Activated T-helper 2 cell treated with anti-CD3 and anti-CD28 coated beads, Interferon-gamma antibody, Interleukin-2, Interleukin-4, amounts not matched to agents 10 μg/mL and 5 μg/mL and 100 μg/mL, durations not matched to agents 14 hours and 24 hours and 36 hours (primary cell): ENCODE measurements at regions not wholly inside any gene's neighbourhood (a gene's known extent, or its start where the extent isn't known, plus 50 kb on each side); places are given as distances from the start of the nearest gene placed in this dataset.
"Not testable (repeated sequence)": the region's sequence is repeated elsewhere in the genome, so short reads cannot be mapped to it uniquely, and the experiment has no call there.

Source experiments
- DNase-seq: peaks from one replicate; pipeline ENCODE4 v3.0.0; 2021; ENCODE audit warnings: low spot score
- H3K27ac Mint-ChIP-seq: one replicate; pipeline ENCODE4 v1.8.0; 2021; ENCODE audit warnings: mixed read lengths
- H3K27me3 Mint-ChIP-seq: one replicate; pipeline ENCODE4 v1.8.0; 2021; ENCODE audit warnings: low read depth, mixed read lengths
- H3K36me3 Mint-ChIP-seq: one replicate; pipeline ENCODE4 v1.8.0; 2021; ENCODE audit warnings: low read depth, mixed read lengths
- H3K4me1 Mint-ChIP-seq: one replicate; pipeline ENCODE4 v1.8.0; 2021; ENCODE audit warnings: low read depth, mixed read lengths
- H3K4me3 Mint-ChIP-seq: one replicate; pipeline ENCODE4 v1.8.0; 2021; ENCODE audit warnings: low read depth, mild to moderate bottlenecking, moderate library complexity, mixed read lengths
- H3K9me3 Mint-ChIP-seq: one replicate; pipeline ENCODE4 v1.8.0; 2021; ENCODE audit warnings: mixed read lengths
- intact Hi-C: fragments of 100-400 bp; cut with micrococcal nuclease; formaldehyde crosslinking; loops from one replicate; pipeline ENCODE4 v1.15.1; 2023

DNA sequence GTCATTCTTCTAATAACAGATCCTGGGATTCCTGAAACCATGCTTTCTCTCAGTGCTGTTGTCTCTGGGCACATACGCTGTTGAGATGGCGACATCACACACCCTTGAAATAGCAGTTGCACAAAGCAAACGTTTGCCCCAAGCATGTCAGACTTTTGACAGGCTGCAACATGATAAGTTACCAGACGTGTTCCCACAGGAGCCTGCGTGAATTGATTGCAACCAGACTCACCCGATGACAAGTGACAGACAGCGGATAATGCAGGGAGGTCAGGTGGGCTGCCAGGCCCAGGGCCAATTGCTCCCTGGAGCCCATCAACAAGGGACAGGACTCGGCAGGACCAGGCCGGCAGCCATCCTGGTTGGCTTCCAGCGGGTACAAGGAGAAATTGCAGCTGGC lies 310.9 kb downstream of the SIPA1L2 start:
- intact Hi-C loops: no loop called here
- no peaks in the 10 kb centered on the region for H3K4me1 Mint-ChIP-seq
- DNase-seq: no peak
- H3K9me3 Mint-ChIP-seq: no peaks in the 10 kb centered on the region
- H3K27me3 Mint-ChIP-seq: peaks cover 7% of the 10 kb centered on the region
- H3K27ac Mint-ChIP-seq: no peak overlapping the region
- H3K36me3 Mint-ChIP-seq: no peaks in the 10 kb centered on the region
- no peak overlapping the region for H3K4me3 Mint-ChIP-seq

DNA sequence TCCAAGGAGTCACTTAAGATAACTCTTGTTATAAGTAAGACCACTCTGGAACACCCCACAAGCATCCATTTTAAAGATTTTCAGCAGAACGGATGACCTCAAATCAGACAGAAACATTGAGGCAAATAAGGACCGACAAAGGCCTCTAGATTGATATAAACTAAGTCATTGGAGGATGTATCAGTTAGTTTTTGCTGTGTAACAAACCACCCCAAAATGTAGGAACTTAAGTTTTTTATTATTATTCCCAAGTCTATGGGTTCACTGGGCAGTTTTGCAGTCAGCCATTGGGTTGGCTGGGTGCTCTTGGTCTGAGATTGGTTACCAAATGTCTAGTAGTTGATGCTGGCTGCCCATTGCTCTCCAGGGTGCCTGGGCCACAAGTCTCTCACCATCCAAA lies 311.8 kb downstream of the SIPA1L2 start:
- no peak overlapping the region for H3K27ac Mint-ChIP-seq
- H3K27me3 Mint-ChIP-seq: peaks cover 7% of the 10 kb centered on the region
- H3K9me3 Mint-ChIP-seq: no peaks in the 10 kb centered on the region
- no peak overlapping the region for H3K4me3 Mint-ChIP-seq
- no peak for DNase-seq
- intact Hi-C loops: no loop called here
- no peaks in the 10 kb centered on the region for H3K4me1 Mint-ChIP-seq
- H3K36me3 Mint-ChIP-seq: no peaks in the 10 kb centered on the region

DNA sequence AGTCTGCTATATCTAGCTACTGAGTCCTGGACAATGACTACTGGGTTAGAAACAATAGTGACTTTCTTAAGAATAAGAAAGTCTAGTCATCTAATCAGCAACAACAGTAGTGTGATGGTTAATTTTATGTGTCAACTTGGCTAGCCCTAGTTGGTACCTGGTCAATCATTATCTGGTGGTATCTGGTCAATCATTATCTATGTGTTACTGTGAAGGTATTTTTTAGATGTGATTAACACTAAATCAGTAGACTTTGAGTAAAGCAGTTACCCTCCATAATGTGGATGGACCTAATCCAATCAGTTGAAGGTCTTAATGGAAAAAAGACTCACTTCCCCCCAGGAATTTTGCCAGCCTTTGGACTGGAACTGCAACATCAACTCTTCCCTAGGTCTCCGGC lies 312.6 kb downstream of the SIPA1L2 start:
- no peaks in the 10 kb centered on the region for H3K9me3 Mint-ChIP-seq
- no peaks in the 10 kb centered on the region for H3K36me3 Mint-ChIP-seq
- H3K4me1 Mint-ChIP-seq: no peaks in the 10 kb centered on the region
- H3K4me3 Mint-ChIP-seq: no peak overlapping the region
- DNase-seq: no peak
- H3K27me3 Mint-ChIP-seq: peaks cover 3% of the 10 kb centered on the region
- H3K27ac Mint-ChIP-seq: no peak overlapping the region
- intact Hi-C loops: no loop called here

DNA sequence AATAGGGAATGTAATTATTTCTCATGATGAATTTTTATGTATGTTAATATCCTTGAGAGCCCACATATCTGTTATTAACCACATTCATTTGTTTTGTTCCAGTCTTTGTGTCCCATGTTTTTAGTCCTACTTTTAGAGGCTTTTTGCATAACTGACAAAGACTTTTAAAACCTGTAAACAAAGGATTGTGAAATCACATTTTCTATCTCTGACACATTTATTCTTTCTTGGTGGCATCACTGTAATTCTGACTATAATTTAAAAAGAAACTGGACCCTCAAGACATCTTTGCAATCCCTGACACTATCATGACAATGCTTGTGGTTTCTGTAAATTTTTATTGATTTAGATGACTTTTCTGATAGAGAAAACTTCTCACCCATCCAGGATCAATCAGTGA lies 313.1 kb downstream of the SIPA1L2 start:
- Mint-ChIP-seq H3K4me1 (no peaks in the 10 kb centered on the region), H3K9me3 (no peaks in the 10 kb centered on the region), H3K36me3 (no peaks in the 10 kb centered on the region), H3K27me3 (no peaks in the 10 kb centered on the region), H3K27ac (no peak overlapping the region), H3K4me3 (no peak overlapping the region)
- DNase-seq: no peak
- intact Hi-C loops: no loop called here

DNA sequence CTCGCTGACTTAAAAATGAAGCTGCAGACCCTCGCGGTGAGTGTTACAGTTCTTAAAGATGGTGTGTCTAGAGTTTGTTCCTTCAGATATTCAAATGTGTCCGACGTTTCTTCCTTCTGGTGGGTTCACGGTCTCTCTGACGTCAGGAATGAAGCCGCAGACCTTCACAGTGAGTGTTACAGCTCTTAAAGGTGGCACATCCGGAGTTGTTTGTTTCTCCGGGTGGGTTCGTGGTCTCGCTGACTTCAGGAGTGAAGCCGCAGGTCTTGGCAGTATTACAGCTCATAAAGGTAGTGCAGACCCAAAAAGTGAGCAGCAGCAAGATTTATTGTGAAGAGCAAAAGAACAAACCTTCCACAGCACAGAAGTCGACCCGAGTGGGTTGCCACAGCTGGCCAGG lies 316.1 kb downstream of the SIPA1L2 start:
- H3K27me3 Mint-ChIP-seq, DNase-seq, H3K27ac Mint-ChIP-seq, H3K36me3 Mint-ChIP-seq, H3K4me3 Mint-ChIP-seq, intact Hi-C loops, H3K4me1 Mint-ChIP-seq, H3K9me3 Mint-ChIP-seq: not testable (repeated sequence)

DNA sequence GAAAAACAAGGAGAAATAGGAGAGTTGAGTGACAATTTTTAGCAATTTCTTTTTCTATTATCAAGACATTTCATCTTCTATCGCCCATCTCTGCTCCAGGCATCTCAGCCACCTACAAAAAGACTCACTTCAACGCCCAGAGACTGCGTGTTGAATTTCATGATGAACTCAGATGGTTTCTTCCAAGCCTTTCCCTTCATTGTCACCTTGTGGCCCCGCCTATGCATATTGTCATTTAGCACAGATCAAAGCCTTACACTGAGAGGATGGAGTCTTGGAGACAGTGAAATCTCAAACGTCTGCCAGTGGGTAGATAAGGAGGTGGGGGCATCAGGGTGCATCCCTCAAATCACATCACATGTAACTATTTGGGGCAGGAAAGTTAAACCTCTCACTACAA lies 319.4 kb downstream of the SIPA1L2 start:
- intact Hi-C loops: no loop called here
- no peak overlapping the region for H3K4me3 Mint-ChIP-seq
- no peaks in the 10 kb centered on the region for H3K9me3 Mint-ChIP-seq
- peaks cover 7% of the 10 kb centered on the region for H3K27me3 Mint-ChIP-seq
- no peaks in the 10 kb centered on the region for H3K4me1 Mint-ChIP-seq
- no peaks in the 10 kb centered on the region for H3K36me3 Mint-ChIP-seq
- no peak for DNase-seq
- H3K27ac Mint-ChIP-seq: no peak overlapping the region

DNA sequence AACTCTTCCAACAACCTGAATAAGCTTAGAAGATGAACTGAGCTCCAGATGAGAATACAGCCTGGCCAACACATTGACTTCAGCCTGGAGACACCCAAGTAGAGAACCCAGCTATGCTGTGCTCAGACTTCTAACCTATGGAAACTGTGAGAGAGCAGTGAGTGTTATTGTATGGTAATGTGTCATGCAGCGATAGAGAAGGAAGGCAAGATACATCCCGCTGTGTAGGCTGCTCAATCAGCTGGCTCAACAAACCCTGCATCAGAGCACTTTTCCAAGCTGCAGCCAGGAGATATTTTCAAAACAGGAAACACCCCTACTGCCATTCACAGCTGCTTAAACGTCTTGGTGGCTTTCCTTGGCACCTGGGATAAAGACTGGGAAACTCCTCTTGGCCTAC lies 321.3 kb downstream of the SIPA1L2 start:
- H3K27me3 Mint-ChIP-seq: peaks cover 7% of the 10 kb centered on the region
- H3K4me1 Mint-ChIP-seq: no peaks in the 10 kb centered on the region
- H3K4me3 Mint-ChIP-seq: no peak overlapping the region
- DNase-seq: no peak
- intact Hi-C loops: no loop called here
- no peaks in the 10 kb centered on the region for H3K9me3 Mint-ChIP-seq
- no peak overlapping the region for H3K27ac Mint-ChIP-seq
- H3K36me3 Mint-ChIP-seq: no peaks in the 10 kb centered on the region

DNA sequence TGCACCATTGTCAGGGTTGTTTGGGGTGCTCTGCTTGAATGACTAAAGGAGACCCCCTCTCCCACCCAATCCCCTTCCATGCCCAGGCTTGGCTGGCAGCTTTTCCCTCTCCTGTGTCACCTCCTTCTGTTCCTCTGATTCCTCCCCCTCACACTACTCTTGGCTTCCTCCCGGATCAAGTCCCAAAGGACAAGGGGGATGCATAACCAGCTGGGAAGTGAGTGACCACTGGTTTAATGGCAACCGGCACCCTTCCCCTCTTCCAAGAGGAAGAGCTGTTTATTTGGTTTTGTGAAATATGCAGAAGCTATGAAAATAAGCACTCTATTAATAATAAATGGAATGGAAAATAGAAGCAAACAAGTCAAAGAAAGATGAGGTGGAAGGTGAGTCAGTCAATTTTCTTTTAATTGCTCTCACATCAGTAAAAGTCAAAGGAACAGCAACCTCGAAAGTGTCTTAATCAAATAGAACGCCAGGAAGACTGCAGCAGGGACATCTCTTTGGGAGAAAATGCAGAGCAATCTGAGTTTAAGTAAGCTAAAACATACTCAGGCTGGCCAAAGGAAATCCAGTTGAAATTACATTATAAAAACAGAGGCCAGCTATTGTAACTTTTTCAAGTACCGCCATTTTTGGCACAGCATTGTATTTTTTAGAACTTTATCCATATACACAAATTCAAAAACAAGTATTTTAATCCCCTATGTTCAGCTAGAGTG lies 322.5 kb downstream of the SIPA1L2 start:
- Mint-ChIP-seq H3K4me3 (no peak overlapping the region), H3K4me1 (no peaks in the 10 kb centered on the region), H3K27ac (no peak overlapping the region), H3K27me3 (peaks cover 7% of the 10 kb centered on the region), H3K9me3 (no peaks in the 10 kb centered on the region), H3K36me3 (no peaks in the 10 kb centered on the region)
- no peak for DNase-seq
- intact Hi-C loops: no loop called here

DNA sequence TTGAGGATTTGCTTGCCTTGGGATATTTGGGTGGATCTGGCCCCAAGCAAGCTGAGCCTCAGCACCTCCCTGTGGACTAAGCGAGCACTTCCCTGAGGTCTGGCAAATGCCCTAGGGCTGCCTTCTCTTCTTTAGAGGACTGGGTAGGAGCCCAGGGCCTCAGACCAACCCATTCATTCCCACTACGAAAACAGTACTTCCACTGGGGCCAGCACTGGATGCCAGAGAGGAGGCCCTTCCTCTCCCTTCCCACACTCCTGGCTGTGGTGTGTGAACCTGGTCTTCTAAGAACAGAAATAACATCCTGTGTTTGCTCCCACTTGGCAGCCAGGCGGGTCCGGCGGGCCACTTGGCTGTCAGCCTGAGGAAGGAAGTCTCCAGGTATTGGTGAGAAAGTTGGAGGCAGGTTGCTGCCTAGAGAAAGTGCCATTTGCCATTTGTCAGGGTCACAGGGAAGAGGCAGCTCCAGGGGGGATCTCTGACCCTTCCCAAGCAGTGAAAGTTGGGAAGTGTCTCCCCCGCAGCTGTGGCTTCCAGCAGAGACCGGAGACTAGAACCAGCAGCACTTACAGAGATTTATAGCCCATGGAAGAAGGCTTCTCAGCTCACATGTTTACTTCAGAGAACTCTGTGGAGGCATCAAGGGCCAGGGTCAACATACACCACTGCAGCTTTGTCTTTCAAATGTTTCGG lies 323.5 kb downstream of the SIPA1L2 start:
- Mint-ChIP-seq H3K27me3 (peaks cover 7% of the 10 kb centered on the region), H3K36me3 (no peaks in the 10 kb centered on the region), H3K4me1 (no peaks in the 10 kb centered on the region), H3K4me3 (no peak overlapping the region), H3K9me3 (no peaks in the 10 kb centered on the region), H3K27ac (no peak overlapping the region)
- intact Hi-C loops: no loop called here
- DNase-seq: no peak

DNA sequence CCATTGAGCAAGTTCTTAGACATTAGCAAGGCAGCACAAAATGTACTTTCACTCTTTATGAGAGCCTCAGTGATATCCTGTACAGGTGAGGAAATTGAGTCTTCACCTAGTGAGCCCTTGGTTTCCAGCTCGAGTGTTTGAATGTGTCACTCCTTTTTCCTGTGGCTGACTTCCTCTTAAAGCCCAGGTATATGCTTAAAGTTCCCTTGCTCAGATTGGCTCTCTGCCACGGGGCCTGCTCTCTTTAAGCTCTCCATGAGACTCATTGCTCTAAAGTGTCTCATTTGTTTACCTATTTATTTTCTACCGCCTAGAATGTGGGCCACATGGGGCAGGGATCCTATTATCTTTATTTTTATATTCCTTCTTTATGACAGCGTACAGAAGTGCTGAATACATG lies 324.9 kb downstream of the SIPA1L2 start:
- Mint-ChIP-seq H3K9me3 (no peaks in the 10 kb centered on the region), H3K4me3 (no peak overlapping the region), H3K27ac (no peak overlapping the region), H3K4me1 (no peaks in the 10 kb centered on the region), H3K36me3 (no peaks in the 10 kb centered on the region), H3K27me3 (peaks cover 11% of the 10 kb centered on the region)
- no peak for DNase-seq
- intact Hi-C loops: no loop called here

DNA sequence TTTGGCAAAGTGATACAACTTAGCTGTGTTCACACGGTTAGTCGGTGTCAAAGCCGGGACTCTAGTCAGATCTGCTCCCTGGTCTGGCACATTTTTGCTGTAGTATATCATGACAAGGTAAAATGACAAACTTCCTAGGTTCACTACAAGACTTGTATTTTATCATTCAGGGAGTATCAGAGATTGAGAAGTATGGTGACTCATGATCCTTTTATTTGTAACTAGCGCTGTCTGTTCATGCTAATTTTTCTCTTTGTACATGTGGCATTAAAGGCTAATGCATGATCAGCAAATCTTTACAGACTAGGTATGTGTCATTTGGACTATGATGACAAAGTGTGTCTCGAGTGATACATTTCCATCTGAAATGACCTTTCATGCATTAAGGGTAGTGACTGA lies 326.7 kb downstream of the SIPA1L2 start:
- Mint-ChIP-seq H3K27ac (no peak overlapping the region), H3K4me3 (no peak overlapping the region), H3K9me3 (no peaks in the 10 kb centered on the region), H3K36me3 (no peaks in the 10 kb centered on the region), H3K4me1 (no peaks in the 10 kb centered on the region), H3K27me3 (peaks cover 6% of the 10 kb centered on the region)
- no peak for DNase-seq
- intact Hi-C loops: no loop called here

DNA sequence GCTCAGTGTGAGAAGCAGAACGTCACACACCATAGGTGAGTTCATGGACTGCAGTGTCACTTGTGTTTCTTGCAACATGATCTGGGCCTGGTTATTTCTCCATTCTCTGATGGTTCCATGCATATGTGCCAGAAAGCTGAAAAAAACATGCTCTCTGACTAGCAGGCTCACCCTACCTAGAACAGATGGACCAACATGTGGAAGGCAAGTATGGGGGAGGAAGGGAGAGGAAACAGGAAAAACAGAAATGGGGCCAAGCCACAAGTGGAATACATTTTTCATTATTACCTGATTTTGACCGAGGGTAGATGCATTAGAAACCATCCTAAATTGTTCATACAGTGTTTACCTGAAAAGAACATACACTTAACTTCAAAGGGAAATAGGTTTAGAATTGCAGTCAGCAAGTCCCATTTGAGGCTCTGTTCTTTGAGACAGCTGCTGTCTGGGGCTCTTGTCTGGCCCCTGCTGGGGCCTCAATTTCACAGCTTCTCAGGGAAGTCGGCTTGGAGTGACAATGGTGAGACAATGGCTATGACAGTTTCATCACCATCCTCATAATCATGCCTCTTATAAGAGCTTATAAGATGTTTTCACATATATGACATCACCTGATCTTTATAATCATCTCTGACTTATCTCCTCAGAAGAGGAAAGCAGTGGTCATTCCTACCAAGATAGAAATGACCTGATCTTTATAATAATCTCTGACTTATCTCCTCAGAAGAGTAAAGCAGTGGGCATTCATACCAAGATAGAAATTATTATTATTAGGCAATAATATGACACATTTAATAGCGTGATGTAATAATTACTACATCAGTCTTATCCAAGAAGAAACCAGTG lies 327.3 kb downstream of the SIPA1L2 start:
- H3K4me1 Mint-ChIP-seq: no peaks in the 10 kb centered on the region
- no peak overlapping the region for H3K4me3 Mint-ChIP-seq
- no peaks in the 10 kb centered on the region for H3K36me3 Mint-ChIP-seq
- no peak overlapping the region for H3K27ac Mint-ChIP-seq
- no peak for DNase-seq
- intact Hi-C loops: no loop called here
- no peaks in the 10 kb centered on the region for H3K9me3 Mint-ChIP-seq
- H3K27me3 Mint-ChIP-seq: peaks cover 6% of the 10 kb centered on the region

DNA sequence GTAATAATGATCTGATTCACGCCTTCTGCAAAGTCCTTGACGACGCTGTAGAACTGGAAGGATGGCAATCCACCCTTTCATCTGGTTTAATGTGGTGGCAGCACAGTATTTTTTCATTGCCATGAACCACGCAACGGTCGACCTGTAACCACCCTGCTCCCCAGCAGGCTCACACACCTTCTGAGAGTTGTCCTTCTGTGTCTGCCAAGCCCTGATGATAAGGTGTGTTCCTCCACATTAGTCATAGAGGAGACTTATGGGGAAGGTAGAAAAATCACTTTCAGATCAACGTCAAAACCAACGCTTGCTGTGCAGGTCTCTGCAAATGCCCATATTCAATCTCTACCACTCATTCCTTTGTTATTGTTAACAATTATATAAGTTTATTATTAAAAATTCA lies 328.7 kb downstream of the SIPA1L2 start:
- H3K36me3 Mint-ChIP-seq: no peaks in the 10 kb centered on the region
- no peaks in the 10 kb centered on the region for H3K4me1 Mint-ChIP-seq
- H3K4me3 Mint-ChIP-seq: no peak overlapping the region
- H3K27me3 Mint-ChIP-seq: peaks cover 6% of the 10 kb centered on the region
- intact Hi-C loops: no loop called here
- no peak overlapping the region for H3K27ac Mint-ChIP-seq
- no peak for DNase-seq
- H3K9me3 Mint-ChIP-seq: no peaks in the 10 kb centered on the region
